ENCODE measurements at regions not wholly inside any gene's neighbourhood (a gene's known extent, or its start where the extent isn't known, plus 50 kb on each side); places are given as distances from the start of the nearest gene placed in this dataset.
A peak's percentile ranks its signal among the peaks of the same experiment; 100 is the strongest.

DNA sequence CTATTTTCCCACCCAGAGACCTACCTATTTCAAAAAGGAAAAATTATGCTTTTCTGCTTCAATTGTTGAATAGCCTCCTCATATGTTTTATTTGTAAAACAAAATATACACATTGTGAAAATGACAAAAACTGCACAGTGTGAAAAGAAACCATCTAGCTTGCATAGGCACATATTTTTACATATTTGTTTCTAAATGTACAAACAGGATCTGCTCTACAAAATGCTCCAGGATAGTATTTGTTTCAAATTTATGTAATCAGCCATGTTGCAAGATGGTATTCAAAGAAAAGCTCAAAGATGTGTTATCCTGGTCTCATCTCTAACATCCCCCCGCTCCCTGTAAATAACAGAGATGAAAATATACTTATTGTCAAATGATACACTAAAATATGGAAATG, 366.1 kb upstream of the MPDZ start:
- no peak for DNase-seq
- H3K9me2 ChIP-seq (replicated peaks; ENCODE audit: insufficient read depth, low read length): no peaks in the 10 kb centered on the region
- H2AFZ ChIP-seq (ENCODE audit: low read length): no peak overlapping the region

DNA sequence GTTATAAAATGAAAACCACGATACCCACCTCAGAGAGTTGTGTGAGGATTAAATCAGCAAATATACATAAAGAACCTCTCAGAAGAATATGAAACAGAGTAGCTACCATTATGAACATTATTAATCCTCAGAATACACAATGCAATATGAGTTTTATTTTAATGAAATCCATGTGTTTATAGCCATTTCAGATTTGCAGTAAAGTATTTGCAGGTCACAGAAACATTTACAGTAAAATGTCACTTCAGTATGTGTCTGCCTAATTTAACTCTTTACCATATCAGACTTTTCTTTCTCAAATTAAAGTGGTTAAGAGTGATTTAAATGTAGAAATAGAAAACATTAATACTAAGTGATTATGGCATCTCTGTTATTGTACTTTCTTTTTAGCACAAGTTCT, 365.2 kb upstream of the MPDZ start:
- Histone ChIP-seq H3K9me3 (ENCODE audit: low read length) (no peaks in the 10 kb centered on the region), H3K27ac (ENCODE audit: low read length) (no peak overlapping the region), H3K9ac (ENCODE audit: low read length) (no peak overlapping the region), H3K9me2 (replicated peaks; ENCODE audit: insufficient read depth, low read length) (no peaks in the 10 kb centered on the region), H4K20me1 (ENCODE audit: insufficient read depth, low read depth, low read length) (no peaks in the 10 kb centered on the region), H3K79me2 (ENCODE audit: low read length) (no peaks in the 10 kb centered on the region), H2AFZ (ENCODE audit: low read length) (peak overlapping the region; percentile 59), H3K4me1 (ENCODE audit: low read length) (peaks cover 15% of the 10 kb centered on the region), H3K4me3 (ENCODE audit: low read length) (no peak overlapping the region), H3K4me2 (ENCODE audit: low read depth, low read length, poor library complexity, severe bottlenecking) (no peak overlapping the region), H3K36me3 (ENCODE audit: insufficient read depth, low read length) (no peaks in the 10 kb centered on the region), H3K27me3 (ENCODE audit: low read length) (no peaks in the 10 kb centered on the region)
- DNase-seq: no peak

More for the DNA sequence above, 366.1 kb upstream of the MPDZ start:
- H3K27ac ChIP-seq (ENCODE audit: low read length): no peak overlapping the region
- H3K9ac ChIP-seq (ENCODE audit: low read length): no peak overlapping the region
- no peaks in the 10 kb centered on the region for H3K79me2 ChIP-seq (ENCODE audit: low read length)
- no peak overlapping the region for H3K4me2 ChIP-seq (ENCODE audit: low read depth, low read length, poor library complexity, severe bottlenecking)
- no peaks in the 10 kb centered on the region for H3K9me3 ChIP-seq (ENCODE audit: low read length)
- no peaks in the 10 kb centered on the region for H3K27me3 ChIP-seq (ENCODE audit: low read length)
- peaks cover 15% of the 10 kb centered on the region for H3K4me1 ChIP-seq (ENCODE audit: low read length)
- H4K20me1 ChIP-seq (ENCODE audit: insufficient read depth, low read depth, low read length): no peaks in the 10 kb centered on the region
- H3K36me3 ChIP-seq (ENCODE audit: insufficient read depth, low read length): no peaks in the 10 kb centered on the region
- H3K4me3 ChIP-seq (ENCODE audit: low read length): no peak overlapping the region

DNA sequence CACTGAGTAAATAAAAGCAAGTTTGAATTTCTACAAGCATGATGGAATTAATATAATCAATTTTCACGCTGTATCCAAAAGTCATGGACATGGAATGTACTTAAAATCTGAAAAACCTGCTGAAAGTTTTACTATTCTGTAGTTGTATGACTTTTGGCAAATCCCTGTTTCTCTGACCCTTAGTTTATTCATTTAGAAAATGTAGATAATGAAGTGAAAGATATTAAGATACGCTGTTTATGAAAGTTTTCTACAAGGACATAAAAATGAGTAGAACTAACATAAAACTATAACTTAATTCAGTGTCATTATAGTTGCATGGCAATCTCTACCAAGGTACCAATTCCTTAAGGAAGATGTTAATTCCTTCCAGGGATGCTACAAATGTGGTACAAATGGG, 363.2 kb upstream of the MPDZ start:
- no peaks in the 10 kb centered on the region for H3K9me3 ChIP-seq (ENCODE audit: low read length)
- H2AFZ ChIP-seq (ENCODE audit: low read length): no peak overlapping the region
- H3K9ac ChIP-seq (ENCODE audit: low read length): no peak overlapping the region
- H3K4me3 ChIP-seq (ENCODE audit: low read length): no peak overlapping the region
- no peaks in the 10 kb centered on the region for H4K20me1 ChIP-seq (ENCODE audit: insufficient read depth, low read depth, low read length)
- no peaks in the 10 kb centered on the region for H3K79me2 ChIP-seq (ENCODE audit: low read length)
- DNase-seq: no peak
- H3K27me3 ChIP-seq (ENCODE audit: low read length): no peaks in the 10 kb centered on the region
- H3K4me1 ChIP-seq (ENCODE audit: low read length): peaks cover 15% of the 10 kb centered on the region
- no peaks in the 10 kb centered on the region for H3K36me3 ChIP-seq (ENCODE audit: insufficient read depth, low read length)
- H3K4me2 ChIP-seq (ENCODE audit: low read depth, low read length, poor library complexity, severe bottlenecking): no peak overlapping the region
- H3K9me2 ChIP-seq (replicated peaks; ENCODE audit: insufficient read depth, low read length): no peaks in the 10 kb centered on the region
- H3K27ac ChIP-seq (ENCODE audit: low read length): no peak overlapping the region

DNA sequence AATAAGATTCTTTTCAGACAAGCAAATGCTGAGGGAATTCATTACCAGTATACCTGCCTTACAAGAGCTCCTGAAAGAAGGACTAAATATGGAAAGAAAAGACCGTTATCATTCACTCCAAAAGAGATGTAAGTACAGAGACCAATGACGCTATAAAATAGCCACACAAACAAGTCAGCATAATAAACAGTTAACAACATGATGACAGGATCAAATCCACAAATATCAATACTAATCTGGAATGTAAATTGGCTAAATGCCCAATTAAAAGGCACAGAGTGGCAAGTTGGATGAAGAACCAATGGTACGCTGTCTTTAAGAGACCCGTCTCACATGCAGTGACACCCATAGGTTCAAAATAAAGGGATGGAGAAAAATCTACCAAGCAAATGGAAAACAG, 349.6 kb upstream of the MPDZ start:
- Histone ChIP-seq H4K20me1 (ENCODE audit: insufficient read depth, low read depth, low read length) (no peaks in the 10 kb centered on the region), H3K9me2 (replicated peaks; ENCODE audit: insufficient read depth, low read length) (no peaks in the 10 kb centered on the region), H3K4me2 (ENCODE audit: low read depth, low read length, poor library complexity, severe bottlenecking) (no peak overlapping the region), H3K9me3 (ENCODE audit: low read length) (peaks cover 4% of the 10 kb centered on the region; the same call in 1 of the 2 replicates), H2AFZ (ENCODE audit: low read length) (0 out of 2 replicates have a peak overlapping the region, but pooled peaks have one; percentile 27), H3K9ac (ENCODE audit: low read length) (no peak overlapping the region), H3K79me2 (ENCODE audit: low read length) (no peaks in the 10 kb centered on the region), H3K36me3 (ENCODE audit: insufficient read depth, low read length) (no peaks in the 10 kb centered on the region; the same call in 1 of the 2 replicates), H3K4me1 (ENCODE audit: low read length) (peaks cover 59% of the 10 kb centered on the region), H3K27me3 (ENCODE audit: low read length) (no peaks in the 10 kb centered on the region), H3K4me3 (ENCODE audit: low read length) (no peak overlapping the region), H3K27ac (ENCODE audit: low read length) (no peak overlapping the region)
- DNase-seq: no peak

DNA sequence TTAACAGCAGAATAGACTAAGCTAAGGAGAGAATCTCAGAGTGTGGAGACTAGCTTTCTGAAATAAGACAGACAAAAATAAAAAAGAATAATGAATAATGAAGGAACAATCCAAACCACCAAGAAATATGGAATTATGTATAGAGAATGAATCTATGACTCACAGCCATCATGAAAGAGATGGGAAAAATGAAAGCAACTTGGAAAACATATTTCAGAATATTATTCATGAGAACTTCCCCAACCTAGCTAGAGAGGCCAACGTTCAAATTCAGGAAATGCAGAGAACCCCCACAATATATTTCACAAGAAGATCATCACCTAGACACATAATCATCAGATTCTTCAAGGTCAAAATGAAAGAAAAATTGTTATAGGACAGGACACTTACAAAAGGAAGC, 349.0 kb upstream of the MPDZ start:
- no peaks in the 10 kb centered on the region; the same call in 1 of the 2 replicates for H3K36me3 ChIP-seq (ENCODE audit: insufficient read depth, low read length)
- H3K4me1 ChIP-seq (ENCODE audit: low read length): peaks cover 56% of the 10 kb centered on the region
- H3K4me3 ChIP-seq (ENCODE audit: low read length): no peak overlapping the region
- peaks cover 4% of the 10 kb centered on the region; the same call in 1 of the 2 replicates for H3K9me3 ChIP-seq (ENCODE audit: low read length)
- no peaks in the 10 kb centered on the region for H3K27me3 ChIP-seq (ENCODE audit: low read length)
- peak overlapping the region; percentile 65 for H3K4me2 ChIP-seq (ENCODE audit: low read depth, low read length, poor library complexity, severe bottlenecking)
- H3K9ac ChIP-seq (ENCODE audit: low read length): no peak overlapping the region
- H4K20me1 ChIP-seq (ENCODE audit: insufficient read depth, low read depth, low read length): no peaks in the 10 kb centered on the region
- H3K9me2 ChIP-seq (replicated peaks; ENCODE audit: insufficient read depth, low read length): no peaks in the 10 kb centered on the region
- DNase-seq: no peak
- H3K79me2 ChIP-seq (ENCODE audit: low read length): no peaks in the 10 kb centered on the region
- peak overlapping the region; percentile 98 for H3K27ac ChIP-seq (ENCODE audit: low read length)
- H2AFZ ChIP-seq (ENCODE audit: low read length): peak overlapping the region; percentile 27; the same call in 1 of the 2 replicates

DNA sequence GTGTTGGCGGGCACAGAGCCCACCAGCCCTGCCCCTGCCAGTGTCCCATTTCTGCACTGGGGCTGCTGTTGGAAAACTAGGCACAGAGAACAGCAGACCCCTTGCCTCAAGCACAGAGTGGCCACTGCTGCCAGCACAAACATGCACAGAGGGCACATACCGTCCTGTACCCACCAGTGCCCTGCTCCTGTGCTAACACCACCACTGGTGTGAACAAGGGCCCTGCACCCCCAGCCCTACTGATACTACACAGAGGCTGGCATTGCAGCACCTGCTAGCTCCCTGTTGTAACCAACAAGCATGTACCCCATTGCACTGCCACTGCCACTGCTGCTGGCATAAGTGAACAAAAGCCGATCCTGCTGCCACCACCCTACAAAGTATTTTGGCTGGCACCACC, 348.0 kb upstream of the MPDZ start:
- no peak overlapping the region for H2AFZ ChIP-seq (ENCODE audit: low read length)
- no peaks in the 10 kb centered on the region for H3K27me3 ChIP-seq (ENCODE audit: low read length)
- peak overlapping the region; percentile 98 for H3K27ac ChIP-seq (ENCODE audit: low read length)
- H3K36me3 ChIP-seq (ENCODE audit: insufficient read depth, low read length): no peaks in the 10 kb centered on the region; the same call in 1 of the 2 replicates
- H3K4me1 ChIP-seq (ENCODE audit: low read length): peaks cover 51% of the 10 kb centered on the region
- H3K4me3 ChIP-seq (ENCODE audit: low read length): peak overlapping the region; percentile 55; the same call in 1 of the 2 replicates
- no peaks in the 10 kb centered on the region for H4K20me1 ChIP-seq (ENCODE audit: insufficient read depth, low read depth, low read length)
- peak overlapping the region; percentile 65 for H3K4me2 ChIP-seq (ENCODE audit: low read depth, low read length, poor library complexity, severe bottlenecking)
- DNase-seq: no peak
- H3K9me3 ChIP-seq (ENCODE audit: low read length): peaks cover 4% of the 10 kb centered on the region; the same call in 1 of the 2 replicates
- no peaks in the 10 kb centered on the region for H3K79me2 ChIP-seq (ENCODE audit: low read length)
- no peaks in the 10 kb centered on the region for H3K9me2 ChIP-seq (replicated peaks; ENCODE audit: insufficient read depth, low read length)
- peak overlapping the region; percentile 69 for H3K9ac ChIP-seq (ENCODE audit: low read length)

DNA sequence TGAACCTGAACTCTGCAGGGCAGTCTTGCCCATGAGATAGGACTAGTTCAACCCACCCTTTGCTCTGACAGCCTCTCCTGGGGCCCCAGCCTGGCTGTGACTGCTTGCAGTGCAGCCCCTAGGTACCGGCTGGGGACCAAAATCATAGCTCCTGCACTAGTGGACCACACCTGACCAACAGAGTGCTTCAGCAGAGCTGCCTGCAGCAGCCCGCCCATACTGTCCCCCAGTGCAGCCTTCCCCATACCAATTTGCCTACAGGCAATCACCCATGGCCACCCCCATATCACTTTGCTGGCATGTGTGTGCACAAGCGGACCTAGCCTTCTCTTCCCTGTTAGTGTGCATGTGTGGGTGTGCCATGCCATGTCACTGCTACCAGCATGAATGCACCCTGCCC, 347.6 kb upstream of the MPDZ start:
- Histone ChIP-seq H3K27ac (ENCODE audit: low read length) (peak overlapping the region; percentile 98), H3K9ac (ENCODE audit: low read length) (peak overlapping the region; percentile 69), H3K9me2 (replicated peaks; ENCODE audit: insufficient read depth, low read length) (no peaks in the 10 kb centered on the region), H3K9me3 (ENCODE audit: low read length) (peaks cover 4% of the 10 kb centered on the region; the same call in 1 of the 2 replicates), H3K4me1 (ENCODE audit: low read length) (peaks cover 52% of the 10 kb centered on the region), H3K4me3 (ENCODE audit: low read length) (peak overlapping the region; percentile 55), H3K36me3 (ENCODE audit: insufficient read depth, low read length) (no peaks in the 10 kb centered on the region; the same call in 1 of the 2 replicates), H2AFZ (ENCODE audit: low read length) (no peak overlapping the region), H3K4me2 (ENCODE audit: low read depth, low read length, poor library complexity, severe bottlenecking) (peak overlapping the region; percentile 65), H4K20me1 (ENCODE audit: insufficient read depth, low read depth, low read length) (no peaks in the 10 kb centered on the region), H3K27me3 (ENCODE audit: low read length) (no peaks in the 10 kb centered on the region), H3K79me2 (ENCODE audit: low read length) (no peaks in the 10 kb centered on the region)
- DNase-seq: peak; percentile 95

DNA sequence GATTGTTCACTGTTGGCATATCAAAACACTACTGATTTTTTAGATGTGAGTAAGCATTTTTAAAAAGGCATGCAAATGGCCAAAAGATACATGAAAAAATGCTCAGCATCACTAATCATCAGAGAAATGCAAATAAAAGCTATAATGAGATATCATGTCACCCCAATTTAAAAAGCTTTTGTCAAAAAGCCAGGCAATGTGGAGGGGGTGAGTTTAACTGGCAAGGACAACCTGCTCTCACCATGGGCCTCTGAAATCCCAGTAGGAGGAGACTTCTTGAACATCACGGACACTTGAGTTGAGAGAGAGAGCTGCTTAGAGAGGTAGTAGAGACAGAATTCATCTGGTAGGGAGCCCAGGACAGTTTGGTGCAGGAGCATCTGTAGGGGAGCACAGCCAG, 347.1 kb upstream of the MPDZ start:
- peak overlapping the region; percentile 69 for H3K9ac ChIP-seq (ENCODE audit: low read length)
- H3K9me3 ChIP-seq (ENCODE audit: low read length): peaks cover 4% of the 10 kb centered on the region; the same call in 1 of the 2 replicates
- peak; percentile 96 for DNase-seq
- no peaks in the 10 kb centered on the region for H3K79me2 ChIP-seq (ENCODE audit: low read length)
- peaks cover 54% of the 10 kb centered on the region for H3K4me1 ChIP-seq (ENCODE audit: low read length)
- H3K9me2 ChIP-seq (replicated peaks; ENCODE audit: insufficient read depth, low read length): no peaks in the 10 kb centered on the region
- H3K36me3 ChIP-seq (ENCODE audit: insufficient read depth, low read length): no peaks in the 10 kb centered on the region; the same call in 1 of the 2 replicates
- peak overlapping the region; percentile 65 for H3K4me2 ChIP-seq (ENCODE audit: low read depth, low read length, poor library complexity, severe bottlenecking)
- no peak overlapping the region for H2AFZ ChIP-seq (ENCODE audit: low read length)
- peak overlapping the region; percentile 98 for H3K27ac ChIP-seq (ENCODE audit: low read length)
- peak overlapping the region; percentile 55 for H3K4me3 ChIP-seq (ENCODE audit: low read length)
- H3K27me3 ChIP-seq (ENCODE audit: low read length): no peaks in the 10 kb centered on the region
- H4K20me1 ChIP-seq (ENCODE audit: insufficient read depth, low read depth, low read length): no peaks in the 10 kb centered on the region

Measured in Karpas-422 (cell line).